Nucleus accumbens (tissue), 56 donors: ENCODE measurements at regions not wholly inside any gene's neighbourhood (a gene's known extent, or its start where the extent isn't known, plus 50 kb on each side); places are given as distances from the start of the nearest gene placed in this dataset.
"Not testable (repeated sequence)": the region's sequence is repeated elsewhere in the genome, so short reads cannot be mapped to it uniquely, and the experiment has no call there.

Experiments used
- DNase-seq, 56 donors: peaks; one replicate each; lab custom pipeline; 2025; lab: John Stamatoyannopoulos, UW

GRCh38 chr18:42437646-42438045, 482.6 kb downstream of the PIK3C3 start:
- DNase-seq = no peak

DNA sequence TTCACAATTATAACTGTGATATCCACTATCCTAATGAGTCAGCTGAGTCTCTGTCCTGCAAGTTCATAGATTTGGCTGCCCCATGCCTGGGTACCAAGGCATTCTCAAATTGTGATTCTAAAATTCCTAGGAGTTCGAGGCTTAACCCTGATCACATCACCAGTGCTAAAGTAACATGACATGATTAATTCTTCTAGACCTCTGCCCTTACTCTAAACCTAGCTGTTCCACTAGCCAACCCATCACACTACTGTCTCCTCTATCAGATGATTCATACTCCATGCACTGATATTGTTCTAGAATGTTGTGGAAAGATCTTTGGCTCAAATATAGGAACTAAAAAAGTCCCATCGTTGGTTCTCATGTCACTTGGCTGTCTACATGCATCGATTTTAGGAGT, 487.6 kb downstream of the PIK3C3 start:
- no peak for DNase-seq

DNA sequence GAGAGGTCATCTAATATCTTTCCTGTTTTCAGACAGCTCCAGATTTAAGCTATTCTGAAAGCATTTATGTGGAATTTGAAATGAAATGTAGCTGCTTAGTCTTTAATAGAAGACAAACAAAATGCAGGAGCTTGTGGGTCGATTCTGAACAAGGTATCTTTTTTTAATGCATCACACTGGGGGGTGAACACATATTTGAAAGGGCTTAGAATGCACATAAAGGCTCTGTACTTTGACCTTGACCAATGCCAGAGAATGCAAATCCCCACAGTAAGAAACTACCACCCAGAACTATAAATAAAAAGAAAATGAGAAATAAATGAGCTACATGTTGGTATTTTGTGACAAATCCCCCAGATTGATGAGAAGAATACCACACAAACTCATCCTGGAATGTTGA, 489.3 kb downstream of the PIK3C3 start:
- no peak for DNase-seq

- DNase-seq = no peak
These were observed 490.3 kb downstream of the PIK3C3 start for GRCh38 chr18:42445359-42445758.

GRCh38 chr18:42446195-42446594, 491.2 kb downstream of the PIK3C3 start:
- DNase-seq = no peak

DNA sequence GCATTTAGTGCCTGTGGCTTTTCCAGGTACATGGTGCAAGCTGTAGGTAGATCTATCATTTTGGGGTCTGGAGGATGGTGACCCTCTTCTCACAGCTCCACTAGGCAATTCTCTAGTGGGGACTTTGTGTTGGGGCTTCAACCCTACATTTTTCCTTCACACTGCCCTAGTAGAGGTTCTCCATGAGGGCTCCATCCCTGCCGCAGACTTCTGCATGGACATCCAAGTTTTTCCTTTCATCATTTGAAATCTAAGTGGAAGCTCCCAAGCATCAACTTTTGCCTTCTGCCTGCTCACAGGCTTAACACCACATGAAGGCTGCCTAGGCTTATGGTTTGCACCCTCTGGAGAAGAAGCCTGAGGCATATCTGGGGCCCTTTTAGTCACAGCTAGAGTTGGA, 492.7 kb downstream of the PIK3C3 start:
- no peak for DNase-seq

- DNase-seq = no peak
These were observed 503.2 kb downstream of the PIK3C3 start for GRCh38 chr18:42458226-42458625.

DNA sequence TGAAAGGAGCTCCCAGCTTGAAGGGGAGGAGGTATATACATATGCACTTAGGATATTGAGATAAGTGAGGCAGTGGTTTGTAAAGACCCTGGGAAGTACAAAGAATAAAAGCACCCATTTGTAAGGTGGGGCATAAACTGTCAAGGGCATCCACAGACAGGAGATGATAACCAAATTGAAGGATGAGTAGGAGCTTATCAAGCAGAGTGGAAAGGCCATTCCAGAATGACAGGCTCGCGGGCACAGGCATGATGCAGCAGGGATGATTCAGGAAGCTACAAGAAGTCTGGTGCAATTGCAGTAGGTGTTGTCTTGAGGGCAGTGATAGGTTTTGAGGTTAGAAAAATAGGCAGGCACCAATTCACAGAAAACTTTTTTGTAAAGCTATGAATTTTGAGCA, 504.8 kb downstream of the PIK3C3 start:
- DNase-seq = no peak

GRCh38 chr18:42471885-42472284, 516.9 kb downstream of the PIK3C3 start:
- no peak for DNase-seq

DNA sequence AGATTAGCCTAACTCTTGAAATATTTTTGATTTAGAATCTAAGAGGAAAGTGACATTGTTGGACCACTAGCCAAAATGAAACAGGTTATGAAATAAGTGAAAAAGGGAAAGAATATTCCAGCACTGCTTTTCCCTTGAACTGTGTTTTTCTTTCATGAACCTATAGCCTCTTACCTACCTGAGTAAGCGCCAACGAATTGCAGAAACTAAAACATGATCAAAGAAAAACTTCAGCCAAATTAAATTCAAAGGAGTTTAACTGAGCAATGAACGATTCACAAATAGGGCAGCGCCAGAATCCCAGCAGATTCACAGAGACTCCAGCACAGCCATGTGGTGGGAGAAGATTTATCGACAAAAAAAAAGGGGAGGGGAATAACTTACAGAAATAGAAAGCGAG, 518.6 kb downstream of the PIK3C3 start:
- no peak for DNase-seq

GRCh38 chr18:42474577-42474976, 519.5 kb downstream of the PIK3C3 start:
- no peak for DNase-seq

GRCh38 chr18:42475157-42475556, 520.1 kb downstream of the PIK3C3 start:
- no peak for DNase-seq

- DNase-seq = no peak
These were observed 522.2 kb downstream of the PIK3C3 start for GRCh38 chr18:42477267-42477666.

DNA sequence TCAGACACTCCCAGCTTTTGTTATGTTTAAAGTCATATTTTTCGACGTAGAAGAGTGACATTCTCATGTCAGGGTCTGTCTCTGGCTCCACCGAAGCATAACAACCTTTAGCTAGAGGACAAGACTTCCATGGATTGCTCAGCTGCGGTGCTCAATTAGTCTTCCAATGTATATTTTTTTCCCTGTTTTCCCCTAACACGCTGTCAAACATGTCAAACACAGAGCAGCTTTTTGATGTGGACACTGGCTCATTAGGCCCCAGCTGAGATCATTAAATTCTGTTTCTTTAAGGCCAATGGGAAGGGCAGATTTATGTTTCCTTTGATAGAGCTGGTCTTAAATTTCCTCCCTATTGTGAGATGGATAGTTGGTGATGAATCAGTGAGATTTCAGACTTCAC, 525.4 kb downstream of the PIK3C3 start:
- no peak for DNase-seq

- DNase-seq = no peak
These were observed 529.6 kb downstream of the PIK3C3 start for GRCh38 chr18:42484648-42485047.

DNA sequence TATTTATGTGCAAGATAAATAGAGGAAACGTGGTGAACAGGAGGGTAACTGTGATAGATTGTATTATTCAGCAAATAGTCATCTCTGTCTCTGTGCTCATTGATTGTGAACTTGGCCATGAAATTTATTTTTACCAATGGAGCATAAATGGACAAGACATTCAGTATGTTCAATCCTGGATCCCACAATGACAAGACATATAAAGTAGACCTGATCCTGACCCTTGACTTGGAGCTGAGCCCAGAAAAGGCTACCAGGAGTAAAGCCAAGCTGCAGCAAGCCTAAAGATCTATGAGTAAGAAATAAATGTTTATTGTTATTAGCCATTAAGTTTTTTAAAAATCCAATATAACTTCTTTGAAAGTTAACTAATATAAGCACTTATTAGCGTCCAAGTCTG, 531.2 kb downstream of the PIK3C3 start:
- no peak for DNase-seq

DNA sequence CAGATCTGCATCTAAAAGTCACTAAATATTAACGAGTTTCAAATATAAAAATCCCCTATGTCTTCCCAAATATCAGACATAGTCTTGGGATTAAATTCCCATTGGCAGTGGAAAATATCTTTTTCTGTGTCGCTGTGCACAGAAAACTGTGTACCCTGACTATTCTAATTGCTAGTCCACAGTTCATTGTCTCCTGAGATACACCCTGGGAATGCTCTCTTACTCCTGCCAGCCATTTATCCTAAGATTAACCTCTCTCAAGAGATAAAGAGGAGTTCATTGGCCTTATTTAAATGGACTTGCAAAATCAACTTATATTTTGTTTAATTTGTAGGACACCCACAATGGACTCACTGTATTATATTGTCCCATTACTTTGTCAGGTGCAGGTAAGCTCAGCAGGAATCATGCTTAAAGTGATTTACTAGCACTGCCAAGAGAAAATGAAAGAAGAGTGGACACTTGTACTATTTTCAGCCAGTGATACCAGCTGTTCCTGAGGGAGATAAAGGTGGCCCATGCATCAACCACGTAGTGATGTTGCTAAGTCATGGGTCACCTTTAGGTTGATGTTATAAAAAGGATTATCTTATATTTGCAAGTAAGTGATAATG, 553.8 kb downstream of the PIK3C3 start:
- DNase-seq = no peak

GRCh38 chr18:42509750-42510415, 554.8 kb downstream of the PIK3C3 start:
- DNase-seq = no peak

DNA sequence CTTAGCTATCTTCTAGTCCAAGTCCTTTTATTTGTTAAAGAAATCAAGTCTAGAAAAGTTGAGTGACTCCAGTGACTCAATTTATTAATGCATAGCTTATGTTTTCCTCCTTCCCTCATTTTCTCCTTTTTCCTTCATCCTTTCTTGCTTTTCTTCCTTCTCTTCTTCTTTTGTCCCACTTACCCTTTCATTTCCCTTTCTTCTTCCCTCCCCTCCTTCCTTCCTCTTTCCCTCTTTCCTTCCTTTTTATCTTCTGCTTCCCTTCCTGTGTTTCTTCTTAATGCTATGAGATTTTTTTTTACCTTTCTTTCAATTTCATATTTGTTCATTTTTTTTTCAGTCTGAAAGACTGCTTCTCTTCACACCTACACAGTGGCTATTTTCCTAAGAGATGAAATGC, 555.5 kb downstream of the PIK3C3 start:
- DNase-seq = no peak

DNA sequence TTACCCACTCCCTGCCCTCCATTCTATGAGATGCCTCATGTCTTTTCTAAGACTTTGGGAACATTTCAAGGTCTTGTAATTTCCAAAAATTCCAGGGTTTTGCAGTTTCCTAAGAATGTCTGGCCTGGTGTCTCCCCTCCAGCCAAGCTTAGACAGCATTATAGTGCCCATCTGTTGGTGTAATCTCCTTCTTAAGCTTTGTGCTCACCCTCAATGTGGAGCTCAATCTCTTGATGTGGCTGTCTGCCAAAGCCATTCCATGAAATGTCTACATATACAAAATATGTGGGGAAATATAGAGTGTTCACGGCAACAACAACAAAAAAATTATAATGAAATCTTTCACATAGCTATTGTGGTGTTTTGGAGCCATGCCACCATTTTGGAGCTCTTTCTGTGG, 558.4 kb downstream of the PIK3C3 start:
- DNase-seq = no peak

DNA sequence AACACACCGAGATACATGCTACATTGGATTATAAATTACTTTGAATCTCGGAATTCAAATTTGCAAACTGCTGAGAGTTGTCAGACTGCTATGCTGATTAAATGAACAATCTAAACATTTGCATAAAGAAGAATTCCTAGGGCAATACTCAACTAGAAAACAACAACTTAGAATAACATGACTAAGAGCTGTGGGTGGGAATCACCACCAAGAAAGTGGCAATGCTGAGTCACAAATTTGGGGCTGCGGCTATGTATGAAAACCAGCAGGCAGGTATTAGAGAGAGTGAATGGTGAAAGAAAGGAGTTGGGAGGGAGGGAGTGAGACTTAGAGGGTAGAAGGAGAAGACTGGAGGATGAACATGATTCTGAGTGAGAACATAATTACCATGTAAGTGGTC, 559.5 kb downstream of the PIK3C3 start:
- DNase-seq = no peak

DNA sequence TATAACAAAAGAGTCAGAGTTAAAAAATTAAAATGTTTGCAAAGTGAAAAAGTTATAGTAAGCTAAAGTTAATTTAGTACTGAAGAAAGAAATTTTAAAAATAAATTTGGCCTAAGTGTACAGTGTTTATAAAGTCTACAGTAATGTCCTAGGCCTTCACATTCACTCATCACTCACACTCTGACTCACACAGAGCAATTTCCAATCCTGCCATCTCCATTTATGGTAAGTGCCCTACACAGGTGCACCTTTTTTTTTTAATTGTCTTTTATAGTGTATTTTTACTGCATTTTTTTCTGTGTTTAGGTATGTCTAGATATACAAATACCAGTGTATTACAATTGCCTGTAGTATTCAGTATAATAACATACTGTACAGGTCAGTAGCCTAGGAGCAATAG, 562.9 kb downstream of the PIK3C3 start:
- no peak for DNase-seq

- DNase-seq = not testable (repeated sequence)
These were observed 563.3 kb downstream of the PIK3C3 start for GRCh38 chr18:42518331-42518730.
